ENCODE measurements at regions not wholly inside any gene's neighbourhood (a gene's known extent, or its start where the extent isn't known, plus 50 kb on each side); places are given as distances from the start of the nearest gene placed in this dataset.

DNA sequence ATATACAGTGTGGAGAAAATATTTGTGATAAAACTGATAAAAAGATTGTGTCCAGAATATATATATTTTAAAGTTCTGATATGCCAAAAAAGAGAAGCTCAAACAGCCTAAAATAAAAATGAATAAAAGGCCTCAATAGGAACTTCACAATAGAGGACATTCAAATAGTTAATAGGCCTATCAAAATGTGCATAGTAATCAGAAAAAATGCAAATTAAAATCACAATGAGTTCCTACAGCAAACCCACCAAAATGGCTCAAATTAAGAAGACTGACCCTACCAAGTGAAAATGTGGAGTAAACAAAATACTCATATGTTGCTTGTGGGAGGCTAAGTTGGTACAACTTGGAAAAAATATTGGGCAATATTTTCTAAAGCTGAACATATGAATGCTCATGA is 57.6 kb upstream of the COG2 start:
- Histone ChIP-seq H3K4me1 (ENCODE audit: control insufficient read depth in 2 of 3, insufficient read depth in 2 of 3, low read depth in 1 of 3, low read length in 3 of 3) (no peaks in the 10 kb centered on the region), H3K4me3 (ENCODE audit: low read length in 3 of 3) (no peak overlapping the region), H3K27ac (ENCODE audit: low read depth in 2 of 2, low read length in 2 of 2) (no peak overlapping the region), H3K9ac (ENCODE audit: low read length in 3 of 3) (no peak overlapping the region), H3K27me3 (ENCODE audit: control insufficient read depth, insufficient read depth, low read length) (no peaks in the 10 kb centered on the region), H3K36me3 (ENCODE audit: control insufficient read depth in 2 of 3, insufficient read depth in 3 of 3, low read length in 3 of 3) (no peaks in the 10 kb centered on the region), H3K9me3 (ENCODE audit: control insufficient read depth in 2 of 3, insufficient read depth in 1 of 3, low read length in 3 of 3) (no peaks in the 10 kb centered on the region)
- no peak for FAIRE-seq
- no peak for DNase-seq
- intact Hi-C loops (cut with DNase I): no loop called here
- TF ChIP-seq CTCF (IDR thresholded peaks at IDR 0.05; ENCODE audit: borderline replicate concordance, extremely low read depth, insufficient read depth): no peak

- no peak for TF ChIP-seq CTCF (IDR thresholded peaks at IDR 0.05; ENCODE audit: borderline replicate concordance, extremely low read depth, insufficient read depth)
- no peaks in the 10 kb centered on the region for H3K27me3 ChIP-seq (ENCODE audit: control insufficient read depth, insufficient read depth, low read length)
- H3K36me3 ChIP-seq (ENCODE audit: control insufficient read depth in 2 of 3, insufficient read depth in 3 of 3, low read length in 3 of 3): no peaks in the 10 kb centered on the region
- intact Hi-C loops (cut with DNase I): no loop called here
- FAIRE-seq: no peak
- no peak overlapping the region for H3K27ac ChIP-seq (ENCODE audit: low read depth in 2 of 2, low read length in 2 of 2)
- DNase-seq: no peak
- H3K9me3 ChIP-seq (ENCODE audit: control insufficient read depth in 2 of 3, insufficient read depth in 1 of 3, low read length in 3 of 3): no peaks in the 10 kb centered on the region
- H3K4me1 ChIP-seq (ENCODE audit: control insufficient read depth in 2 of 3, insufficient read depth in 2 of 3, low read depth in 1 of 3, low read length in 3 of 3): no peaks in the 10 kb centered on the region
- H3K9ac ChIP-seq (ENCODE audit: low read length in 3 of 3): no peak overlapping the region
- H3K4me3 ChIP-seq (ENCODE audit: low read length in 3 of 3): no peak overlapping the region
These were observed 60.7 kb upstream of the COG2 start for GRCh38 chr1:230581446-230582079.

DNA sequence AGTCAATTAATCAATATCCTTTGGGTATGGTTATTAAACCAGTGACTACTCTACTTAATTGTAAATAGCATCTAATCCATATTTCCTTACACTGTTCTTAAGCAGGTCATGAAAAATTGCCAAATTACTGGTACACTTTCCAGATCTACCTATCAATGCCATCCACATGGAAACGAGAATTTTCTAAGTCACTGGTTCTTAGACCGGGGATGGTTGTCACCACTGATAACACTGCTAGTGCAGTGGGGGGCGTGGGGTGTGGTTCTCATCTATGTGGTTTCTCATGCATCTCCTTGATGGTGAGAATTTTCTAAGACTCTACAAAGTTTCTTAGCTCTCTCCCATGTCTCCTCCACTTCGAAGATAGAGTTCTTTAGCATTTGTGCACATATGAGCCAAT is 63.7 kb upstream of the COG2 start:
- Histone ChIP-seq H3K27me3 (ENCODE audit: control insufficient read depth, insufficient read depth, low read length) (no peaks in the 10 kb centered on the region), H3K9ac (ENCODE audit: low read length in 3 of 3) (no peak overlapping the region), H3K36me3 (ENCODE audit: control insufficient read depth in 2 of 3, insufficient read depth in 3 of 3, low read length in 3 of 3) (no peaks in the 10 kb centered on the region), H3K9me3 (ENCODE audit: control insufficient read depth in 2 of 3, insufficient read depth in 1 of 3, low read length in 3 of 3) (no peaks in the 10 kb centered on the region), H3K27ac (ENCODE audit: low read depth in 2 of 2, low read length in 2 of 2) (no peak overlapping the region), H3K4me1 (ENCODE audit: control insufficient read depth in 2 of 3, insufficient read depth in 2 of 3, low read depth in 1 of 3, low read length in 3 of 3) (no peaks in the 10 kb centered on the region), H3K4me3 (ENCODE audit: low read length in 3 of 3) (no peak overlapping the region)
- TF ChIP-seq CTCF (IDR thresholded peaks at IDR 0.05; ENCODE audit: borderline replicate concordance, extremely low read depth, insufficient read depth): no peak
- FAIRE-seq (no peak), DNase-seq (no peak)
- intact Hi-C loops (cut with DNase I): no loop called here

DNA sequence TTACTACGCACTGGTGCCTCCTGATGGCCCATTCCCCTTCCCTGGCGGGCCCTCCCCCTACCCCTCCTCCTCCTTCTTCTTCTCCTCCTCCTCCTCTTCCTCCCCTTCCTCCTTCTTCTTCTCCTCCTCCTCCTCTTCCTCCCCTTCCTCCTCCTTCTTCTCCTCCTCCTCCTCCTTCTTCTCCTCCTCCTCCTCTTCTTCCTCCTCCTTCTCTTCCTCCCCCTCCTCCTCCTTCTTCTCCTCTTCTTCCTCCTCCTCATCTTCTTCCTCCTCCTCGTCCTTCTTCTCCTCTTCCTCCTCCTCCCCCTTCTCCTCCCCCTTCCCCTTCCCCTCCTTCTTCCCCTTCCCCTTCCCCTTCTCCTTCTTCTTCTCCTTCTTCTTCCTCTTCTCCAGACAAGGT is 64.7 kb upstream of the COG2 start:
- no peak for DNase-seq
- intact Hi-C loops (cut with DNase I): no loop called here
- Histone ChIP-seq H3K9ac (ENCODE audit: low read length in 3 of 3) (no peak overlapping the region), H3K27me3 (ENCODE audit: control insufficient read depth, insufficient read depth, low read length) (no peaks in the 10 kb centered on the region), H3K9me3 (ENCODE audit: control insufficient read depth in 2 of 3, insufficient read depth in 1 of 3, low read length in 3 of 3) (no peaks in the 10 kb centered on the region), H3K27ac (ENCODE audit: low read depth in 2 of 2, low read length in 2 of 2) (no peak overlapping the region), H3K4me3 (ENCODE audit: low read length in 3 of 3) (no peak overlapping the region), H3K36me3 (ENCODE audit: control insufficient read depth in 2 of 3, insufficient read depth in 3 of 3, low read length in 3 of 3) (no peaks in the 10 kb centered on the region), H3K4me1 (ENCODE audit: control insufficient read depth in 2 of 3, insufficient read depth in 2 of 3, low read depth in 1 of 3, low read length in 3 of 3) (peaks cover 0 to 6% (median 4%) of the 10 kb centered on the region in 3 donors)
- TF ChIP-seq CTCF (IDR thresholded peaks at IDR 0.05; ENCODE audit: borderline replicate concordance, extremely low read depth, insufficient read depth): no peak
- no peak for FAIRE-seq
